ENCODE measurements at regions not wholly inside any gene's neighbourhood (a gene's known extent, or its start where the extent isn't known, plus 50 kb on each side); places are given as distances from the start of the nearest gene placed in this dataset.
A peak's percentile ranks its signal among the peaks of the same experiment; 100 is the strongest.
"Not testable (repeated sequence)": the region's sequence is repeated elsewhere in the genome, so short reads cannot be mapped to it uniquely, and the experiment has no call there.

GRCh38 chrX:138788771-138789170, 77.3 kb upstream of the FGF13 start:
- intact Hi-C loops (cut with micrococcal nuclease), result no loop called here
- no TSS peak for BruUV-seq (replicated peaks)
- Histone ChIP-seq H3K9ac (ENCODE audit: insufficient read depth in 1 of 2, low read depth in 2 of 2, low read length in 2 of 2) (no peak overlapping the region), H3K9me1 (ENCODE audit: control insufficient read depth, insufficient read depth, low read length) (no peaks in the 10 kb centered on the region), H3K36me3 (ENCODE audit: control insufficient read depth, insufficient read depth, low read length) (no peaks in the 10 kb centered on the region), H3K4me2 (ENCODE audit: insufficient read depth, low read length) (no peak overlapping the region), H3K27me3 (ENCODE audit: control insufficient read depth in 2 of 2, insufficient read depth in 2 of 2, low read length in 2 of 2) (no peaks in the 10 kb centered on the region), H3K27ac (ENCODE audit: extremely low read depth, low read depth, low read length) (no peak overlapping the region), H2AFZ (ENCODE audit: low read depth, low read length) (no peak overlapping the region), H3K9me3 (replicated peaks; ENCODE audit: control insufficient read depth, insufficient read depth, low read depth, low read length) (no peaks in the 10 kb centered on the region), H3K4me3 (no peak overlapping the region), H4K20me1 (replicated peaks; ENCODE audit: control insufficient read depth, insufficient read depth, low read length) (no peaks in the 10 kb centered on the region), H3K4me1 (replicated peaks in 1 of 2; ENCODE audit: control insufficient read depth in 2 of 2, insufficient read depth in 2 of 2, low read length in 2 of 2) (no peaks in the 10 kb centered on the region), H3K79me2 (ENCODE audit: control insufficient read depth, insufficient read depth, low read length) (no peaks in the 10 kb centered on the region; the same call in 2 of the 3 replicates)
- DNase-seq (ENCODE audit: extremely low read depth in 1 of 4, low spot score in 3 of 4) (no peak), ATAC-seq (no peak), FAIRE-seq (no peak)
- in situ Hi-C loops (cut with MboI), result no loop called here
- POLR2A ChIA-PET, result interaction anchor here (1.0 kb wide), 1 partner anchor 11 kb away, joined by 3 read pairs; no protein-coding TSS in a partner anchor
- TF ChIP-seq NFE2 (IDR thresholded peaks at IDR 0.05; ENCODE audit: low read depth) (0 out of 2 replicates have a peak, but pooled peaks have one; percentile 28), EP300 (IDR thresholded peaks at IDR 0.05; ENCODE audit: low read length) (no peak)
- CTCF ChIA-PET (ENCODE audit: low intra/inter-chr PET ratio), result no interaction called here

GRCh38 chrX:138778576-138778909, 67.0 kb upstream of the FGF13 start:
- BruUV-seq (replicated peaks); H3K9me1 ChIP-seq (ENCODE audit: control insufficient read depth, insufficient read depth, low read length); H3K9me3 ChIP-seq (replicated peaks; ENCODE audit: control insufficient read depth, insufficient read depth, low read depth, low read length); ATAC-seq; H3K4me1 ChIP-seq (replicated peaks in 1 of 2; ENCODE audit: control insufficient read depth in 2 of 2, insufficient read depth in 2 of 2, low read length in 2 of 2); H3K36me3 ChIP-seq (ENCODE audit: control insufficient read depth, insufficient read depth, low read length); H4K20me1 ChIP-seq (replicated peaks; ENCODE audit: control insufficient read depth, insufficient read depth, low read length); in situ Hi-C loops (cut with MboI); FAIRE-seq; H3K27me3 ChIP-seq (ENCODE audit: control insufficient read depth in 2 of 2, insufficient read depth in 2 of 2, low read length in 2 of 2); CTCF ChIA-PET (ENCODE audit: low intra/inter-chr PET ratio): not testable (repeated sequence)
- H2AFZ ChIP-seq (ENCODE audit: low read depth, low read length), result peak overlapping the region; percentile 86
- POLR2A ChIA-PET, result interaction anchor here (0.6 to 1.0 kb wide), 3 partner anchors 10 to 1056 kb away, joined by 3 read pairs; no protein-coding TSS in a partner anchor
- peak overlapping the region; percentile 34 for H3K4me3 ChIP-seq
- peaks cover 13% of the 10 kb centered on the region; the same call in 2 of the 3 replicates for H3K79me2 ChIP-seq (ENCODE audit: control insufficient read depth, insufficient read depth, low read length)
- peak in 1 of 4 experiments; percentile 15 for DNase-seq (ENCODE audit: extremely low read depth in 1 of 4, low spot score in 3 of 4)
- peak overlapping the region; percentile 71; the same call in 2 of the 3 replicates for H3K27ac ChIP-seq (ENCODE audit: extremely low read depth, low read depth, low read length)
- peak in 1 of 2 experiments; percentile 81; a peak in 2 of 4 replicates for TF ChIP-seq FOXA3 (CRISPR knock-in tag; conservative IDR thresholded peaks at IDR 0.05 in 1 of 2, IDR thresholded peaks at IDR 0.05 in 1 of 2)
- TF ChIP-seq SMAD4 (CRISPR knock-in tag; conservative IDR thresholded peaks at IDR 0.05), result 0 out of 2 replicates have a peak, but pooled peaks have one; percentile 30
- peak; percentile 82 to 88 for TF ChIP-seq FOXK2 (conservative IDR thresholded peaks at IDR 0.05 in 1 of 2, IDR thresholded peaks at IDR 0.05 in 1 of 2; ENCODE audit: low read depth in 2 of 2)
- TF ChIP-seq RBFOX2 (IDR thresholded peaks at IDR 0.05; ENCODE audit: low read depth, low read length), result peak; percentile 27; the same call in 1 of the 2 replicates
- TF ChIP-seq NFRKB (IDR thresholded peaks at IDR 0.05; ENCODE audit: low read depth), result 0 out of 2 replicates have a peak, but pooled peaks have one; percentile 20
- intact Hi-C loops (cut with micrococcal nuclease), result loop anchor here (5.0 to 10.0 kb wide), 4 partner anchors 206 to 779 kb away; no protein-coding TSS in a partner anchor
- WGBS (ENCODE audit: insufficient coverage, low coverage, missing lambda C conversion rate), result 0% methylated on average over 3 of the region's 14 CpGs
- peak overlapping the region; percentile 64 to 76; a peak in 3 of 4 replicates for H3K9ac ChIP-seq (ENCODE audit: insufficient read depth in 1 of 2, low read depth in 2 of 2, low read length in 2 of 2)
- H3K4me2 ChIP-seq (ENCODE audit: insufficient read depth, low read length), result peak overlapping the region; percentile 76
